ENCODE measurements at regions not wholly inside any gene's neighbourhood (a gene's known extent, or its start where the extent isn't known, plus 50 kb on each side); places are given as distances from the start of the nearest gene placed in this dataset.
"Not testable (repeated sequence)": the region's sequence is repeated elsewhere in the genome, so short reads cannot be mapped to it uniquely, and the experiment has no call there.

GRCh38 chr12:127594351-127594970, 672.5 kb upstream of the TMEM132C start:
- Histone ChIP-seq H3K4me3 (no peak overlapping the region), H3K4me1 (no peaks in the 10 kb centered on the region), H3K9me3 (no peaks in the 10 kb centered on the region; the same call in 1 of the 2 replicates), H3K36me3 (replicated peaks) (no peaks in the 10 kb centered on the region), H3K27me3 (ENCODE audit: low read depth) (no peaks in the 10 kb centered on the region)
- in situ Hi-C loops (cut with MboI; ENCODE audit: low sequenced_read_pairs), result no loop called here
- no peak for DNase-seq (ENCODE audit: low spot score in 2 of 2)

- in situ Hi-C loops (cut with MboI; ENCODE audit: low sequenced_read_pairs), result no loop called here
- no peaks in the 10 kb centered on the region for H3K27me3 ChIP-seq (ENCODE audit: low read depth)
- H3K4me3 ChIP-seq, result no peak overlapping the region
- H3K9me3 ChIP-seq, result no peaks in the 10 kb centered on the region; the same call in 1 of the 2 replicates
- H3K4me1 ChIP-seq, result no peaks in the 10 kb centered on the region
- no peak for DNase-seq (ENCODE audit: low spot score in 2 of 2)
- H3K36me3 ChIP-seq (replicated peaks), result no peaks in the 10 kb centered on the region
Observed at GRCh38 chr12:127595506-127595905, 671.5 kb upstream of the TMEM132C start.

- in situ Hi-C loops (cut with MboI; ENCODE audit: low sequenced_read_pairs), result no loop called here
- Histone ChIP-seq H3K4me3 (no peak overlapping the region), H3K4me1 (no peaks in the 10 kb centered on the region), H3K9me3 (no peaks in the 10 kb centered on the region; the same call in 1 of the 2 replicates), H3K36me3 (replicated peaks) (no peaks in the 10 kb centered on the region), H3K27me3 (ENCODE audit: low read depth) (no peaks in the 10 kb centered on the region)
- no peak for DNase-seq (ENCODE audit: low spot score in 2 of 2)
Observed at GRCh38 chr12:127596891-127597290, 670.1 kb upstream of the TMEM132C start.

GRCh38 chr12:127599436-127599835, 667.5 kb upstream of the TMEM132C start:
- no peaks in the 10 kb centered on the region for H3K9me3 ChIP-seq
- no peaks in the 10 kb centered on the region for H3K36me3 ChIP-seq (replicated peaks)
- H3K4me1 ChIP-seq, result no peaks in the 10 kb centered on the region
- H3K4me3 ChIP-seq, result no peak overlapping the region
- no peak for DNase-seq (ENCODE audit: low spot score in 2 of 2)
- H3K27me3 ChIP-seq (ENCODE audit: low read depth), result no peaks in the 10 kb centered on the region
- in situ Hi-C loops (cut with MboI; ENCODE audit: low sequenced_read_pairs), result no loop called here

- in situ Hi-C loops (cut with MboI; ENCODE audit: low sequenced_read_pairs), result no loop called here
- H3K27me3 ChIP-seq (ENCODE audit: low read depth), result no peaks in the 10 kb centered on the region
- H3K36me3 ChIP-seq (replicated peaks), result no peaks in the 10 kb centered on the region
Observed at GRCh38 chr12:127600211-127600610, 666.8 kb upstream of the TMEM132C start.

GRCh38 chr12:127606476-127607015, 660.4 kb upstream of the TMEM132C start:
- H3K9me3 ChIP-seq, result no peaks in the 10 kb centered on the region
- in situ Hi-C loops (cut with MboI; ENCODE audit: low sequenced_read_pairs), result no loop called here
- H3K36me3 ChIP-seq (replicated peaks), result no peaks in the 10 kb centered on the region
- no peaks in the 10 kb centered on the region for H3K27me3 ChIP-seq (ENCODE audit: low read depth)
- no peak for DNase-seq (ENCODE audit: low spot score in 2 of 2)
- no peak overlapping the region for H3K4me3 ChIP-seq
- H3K4me1 ChIP-seq, result no peaks in the 10 kb centered on the region

More at GRCh38 chr12:127600211-127600610, 666.8 kb upstream of the TMEM132C start:
- DNase-seq (ENCODE audit: low spot score in 2 of 2), result no peak
- Histone ChIP-seq H3K9me3 (no peaks in the 10 kb centered on the region), H3K4me3 (no peak overlapping the region), H3K4me1 (no peaks in the 10 kb centered on the region)

- Histone ChIP-seq H3K27me3 (ENCODE audit: low read depth) (no peaks in the 10 kb centered on the region), H3K9me3 (no peaks in the 10 kb centered on the region), H3K4me3 (no peak overlapping the region), H3K36me3 (replicated peaks) (no peaks in the 10 kb centered on the region), H3K4me1 (no peaks in the 10 kb centered on the region)
- in situ Hi-C loops (cut with MboI; ENCODE audit: low sequenced_read_pairs), result no loop called here
- DNase-seq (ENCODE audit: low spot score in 2 of 2), result no peak
Observed at GRCh38 chr12:127607146-127607725, 659.7 kb upstream of the TMEM132C start.

GRCh38 chr12:127608359-127608758, 658.6 kb upstream of the TMEM132C start:
- H3K36me3 ChIP-seq (replicated peaks); H3K4me3 ChIP-seq; H3K4me1 ChIP-seq; H3K27me3 ChIP-seq (ENCODE audit: low read depth); H3K9me3 ChIP-seq; DNase-seq (ENCODE audit: low spot score in 2 of 2); in situ Hi-C loops (cut with MboI; ENCODE audit: low sequenced_read_pairs): not testable (repeated sequence)

GRCh38 chr12:127613056-127613455, 653.9 kb upstream of the TMEM132C start:
- no peaks in the 10 kb centered on the region for H3K36me3 ChIP-seq (replicated peaks)
- no peak overlapping the region for H3K4me3 ChIP-seq
- in situ Hi-C loops (cut with MboI; ENCODE audit: low sequenced_read_pairs), result no loop called here
- H3K9me3 ChIP-seq, result no peaks in the 10 kb centered on the region
- no peak for DNase-seq (ENCODE audit: low spot score in 2 of 2)
- H3K27me3 ChIP-seq (ENCODE audit: low read depth), result no peaks in the 10 kb centered on the region
- H3K4me1 ChIP-seq, result no peaks in the 10 kb centered on the region

- H3K4me1 ChIP-seq, result no peaks in the 10 kb centered on the region
- H3K4me3 ChIP-seq, result no peak overlapping the region
- in situ Hi-C loops (cut with MboI; ENCODE audit: low sequenced_read_pairs), result no loop called here
- no peaks in the 10 kb centered on the region for H3K36me3 ChIP-seq (replicated peaks)
- DNase-seq (ENCODE audit: low spot score in 2 of 2), result no peak
- no peaks in the 10 kb centered on the region for H3K27me3 ChIP-seq (ENCODE audit: low read depth)
- H3K9me3 ChIP-seq, result no peaks in the 10 kb centered on the region; the same call in 1 of the 2 replicates
Observed at GRCh38 chr12:127619869-127620734, 646.9 kb upstream of the TMEM132C start.

GRCh38 chr12:127620735-127621355, 646.1 kb upstream of the TMEM132C start:
- Histone ChIP-seq H3K9me3 (no peaks in the 10 kb centered on the region; the same call in 1 of the 2 replicates), H3K27me3 (ENCODE audit: low read depth) (no peaks in the 10 kb centered on the region), H3K36me3 (replicated peaks) (no peaks in the 10 kb centered on the region), H3K4me3 (no peak overlapping the region), H3K4me1 (no peaks in the 10 kb centered on the region)
- no peak for DNase-seq (ENCODE audit: low spot score in 2 of 2)
- in situ Hi-C loops (cut with MboI; ENCODE audit: low sequenced_read_pairs), result no loop called here

GRCh38 chr12:127621366-127621765, 645.6 kb upstream of the TMEM132C start:
- no peak for DNase-seq (ENCODE audit: low spot score in 2 of 2)
- no peaks in the 10 kb centered on the region for H3K27me3 ChIP-seq (ENCODE audit: low read depth)

GRCh38 chr12:127623362-127623761, 643.6 kb upstream of the TMEM132C start:
- Histone ChIP-seq H3K27me3 (ENCODE audit: low read depth) (no peaks in the 10 kb centered on the region), H3K4me1 (no peaks in the 10 kb centered on the region)
- in situ Hi-C loops (cut with MboI; ENCODE audit: low sequenced_read_pairs), result no loop called here

More at GRCh38 chr12:127621366-127621765, 645.6 kb upstream of the TMEM132C start:
- H3K9me3 ChIP-seq, result no peaks in the 10 kb centered on the region; the same call in 1 of the 2 replicates
- in situ Hi-C loops (cut with MboI; ENCODE audit: low sequenced_read_pairs), result no loop called here
- H3K4me1 ChIP-seq, result no peaks in the 10 kb centered on the region
- no peak overlapping the region for H3K4me3 ChIP-seq
- no peaks in the 10 kb centered on the region for H3K36me3 ChIP-seq (replicated peaks)

More at GRCh38 chr12:127623362-127623761, 643.6 kb upstream of the TMEM132C start:
- DNase-seq (ENCODE audit: low spot score in 2 of 2), result no peak
- Histone ChIP-seq H3K9me3 (no peaks in the 10 kb centered on the region; the same call in 1 of the 2 replicates), H3K36me3 (replicated peaks) (no peaks in the 10 kb centered on the region), H3K4me3 (no peak overlapping the region)

Data from HAP-1 (cell line).